ENCODE measurements at regions not wholly inside any gene's neighbourhood (a gene's known extent, or its start where the extent isn't known, plus 50 kb on each side); places are given as distances from the start of the nearest gene placed in this dataset.

- H3K27ac ChIP-seq: no peak overlapping the region
- no peak for TF ChIP-seq CTCF (conservative IDR thresholded peaks at IDR 0.05)
These were observed 363.9 kb downstream of the MAFB start for GRCh38 chr20:40325006-40325568.

GRCh38 chr20:40323361-40323794, 365.7 kb downstream of the MAFB start:
- TF ChIP-seq CTCF (conservative IDR thresholded peaks at IDR 0.05): no peak
- H3K27ac ChIP-seq: no peak overlapping the region

GRCh38 chr20:40322941-40323340, 366.1 kb downstream of the MAFB start:
- H3K27ac ChIP-seq: no peak overlapping the region
- no peak for TF ChIP-seq CTCF (conservative IDR thresholded peaks at IDR 0.05)

- no peak overlapping the region for H3K27ac ChIP-seq
These were observed 368.5 kb downstream of the MAFB start for GRCh38 chr20:40320517-40321011.

GRCh38 chr20:40319741-40320516, 369.1 kb downstream of the MAFB start:
- no peak for TF ChIP-seq CTCF (conservative IDR thresholded peaks at IDR 0.05)
- H3K27ac ChIP-seq: no peak overlapping the region

More at GRCh38 chr20:40320517-40321011, 368.5 kb downstream of the MAFB start:
- TF ChIP-seq CTCF (conservative IDR thresholded peaks at IDR 0.05): no peak

- no peak for TF ChIP-seq CTCF (conservative IDR thresholded peaks at IDR 0.05)
- no peak overlapping the region for H3K27ac ChIP-seq
These were observed 370.0 kb downstream of the MAFB start for GRCh38 chr20:40319056-40319455.

GRCh38 chr20:40317156-40317790, 371.8 kb downstream of the MAFB start:
- no peak overlapping the region for H3K27ac ChIP-seq
- no peak for TF ChIP-seq CTCF (conservative IDR thresholded peaks at IDR 0.05)

Data from VCaP (cell line).